ENCODE measurements at regions not wholly inside any gene's neighbourhood (a gene's known extent, or its start where the extent isn't known, plus 50 kb on each side); places are given as distances from the start of the nearest gene placed in this dataset.

GRCh38 chr16:51404386-51404785, 253.3 kb upstream of the SALL1 start:
- no peak for TF ChIP-seq CTCF (IDR thresholded peaks at IDR 0.05)
- no peak for TF ChIP-seq POLR2A (IDR thresholded peaks at IDR 0.05)
